PFSK-1 (cell line): ENCODE measurements at regions not wholly inside any gene's neighbourhood (a gene's known extent, or its start where the extent isn't known, plus 50 kb on each side); places are given as distances from the start of the nearest gene placed in this dataset.

Source experiments
- FOXP2 ChIP-seq: optimal IDR thresholded peaks from 2 replicates; pipeline ENCODE3; 2011; ENCODE audit warnings: borderline replicate concordance, control low read depth, inconsistent platforms; ENCODE audit not compliant: insufficient read depth; ENCODE audit errors: extremely low read length, extremely low read depth
- POLR2AphosphoS5 ChIP-seq: IDR thresholded peaks from 2 replicates; pipeline ENCODE4 v1.6.1; 2012; ENCODE audit warnings: low read depth, mild to moderate bottlenecking, control low read depth, low read length, moderate library complexity
- REST ChIP-seq, 2 experiments: IDR thresholded peaks; 2 replicates each; pipeline versions ENCODE4 v1.6.1 to v1.8.0; 2011 to 2012; ENCODE audit warnings: low read depth in 2 of 2, low read length in 2 of 2, control low read depth in 1 of 2, inconsistent platforms in 1 of 2, mild to moderate bottlenecking in 1 of 2, moderate library complexity in 1 of 2; ENCODE audit not compliant: insufficient read depth in 1 of 2
- SIN3A ChIP-seq: IDR thresholded peaks from 2 replicates; pipeline ENCODE4 v1.6.1; 2012; ENCODE audit warnings: mild to moderate bottlenecking, low read length, moderate library complexity, borderline replicate concordance; ENCODE audit not compliant: insufficient read depth
- TAF1 ChIP-seq: IDR thresholded peaks from 2 replicates; pipeline ENCODE4 v1.6.1; 2012; ENCODE audit warnings: low read length, control low read depth, borderline replicate concordance; ENCODE audit not compliant: insufficient read depth

- TF ChIP-seq FOXP2 (no peak), POLR2AphosphoS5 (no peak), REST (IDR thresholded peaks at IDR 0.05; ENCODE audit: insufficient read depth in 1 of 2, low read depth in 2 of 2, low read length in 2 of 2) (no peak), SIN3A (no peak), TAF1 (no peak)
Measured at GRCh38 chr9:89880721-89881120, 275.9 kb downstream of the GADD45G start.

GRCh38 chr9:89881431-89881830 lies 276.6 kb downstream of the GADD45G start:
- TF ChIP-seq TAF1 = no peak
- TF ChIP-seq SIN3A = no peak
- TF ChIP-seq REST (IDR thresholded peaks at IDR 0.05; ENCODE audit: insufficient read depth in 1 of 2, low read depth in 2 of 2, low read length in 2 of 2) = no peak
- TF ChIP-seq POLR2AphosphoS5 = no peak
- no peak for TF ChIP-seq FOXP2

GRCh38 chr9:89882930-89883361 lies 278.1 kb downstream of the GADD45G start:
- no peak for TF ChIP-seq REST (IDR thresholded peaks at IDR 0.05; ENCODE audit: insufficient read depth in 1 of 2, low read depth in 2 of 2, low read length in 2 of 2)

GRCh38 chr9:89883401-89884341 lies 278.9 kb downstream of the GADD45G start:
- no peak for TF ChIP-seq FOXP2
- TF ChIP-seq REST (IDR thresholded peaks at IDR 0.05; ENCODE audit: insufficient read depth in 1 of 2, low read depth in 2 of 2, low read length in 2 of 2) = no peak
